H1 (cell line): ENCODE measurements at regions not wholly inside any gene's neighbourhood (a gene's known extent, or its start where the extent isn't known, plus 50 kb on each side); places are given as distances from the start of the nearest gene placed in this dataset.

ENCODE experiments used
- CTCF ChIA-PET: fragments of 300-600 bp; sonication (Branson Sonifier 250); formaldehyde crosslinking; loops from one replicate; lab custom pipeline; 2021; ENCODE audit not compliant: partially characterized antibody; lab: Charles Lee
- POLR2A ChIA-PET: fragments of 300-600 bp; sonication (Branson Sonifier 250); formaldehyde crosslinking; loops from one replicate; lab custom pipeline; 2021; ENCODE audit warnings: inconsistent platforms; ENCODE audit not compliant: partially characterized antibody; lab: Charles Lee
- DNase-seq, 2 experiments: peaks; one replicate each; pipeline versions ENCODE4 v3.0.0 to v3.0.0-alpha.2; 2010 to 2022; ENCODE audit warnings: low spot score in 2 of 2, low read depth in 1 of 2, mixed read lengths in 1 of 2
- FAIRE-seq: peaks from 2 replicates; lab custom pipeline; 2011; peaks lifted over from hg19 to GRCh38; lab: Jason Lieb, UNC
- H2AFZ ChIP-seq: 2 replicates; pipeline ENCODE4 v1.8.1; 2012; ENCODE audit warnings: low read length, inconsistent platforms
- H2AK5ac ChIP-seq: 2 replicates; pipeline ENCODE4 v1.6.1; 2013; ENCODE audit warnings: low read depth, low read length
- H2BK120ac ChIP-seq: replicated peaks from 2 replicates; pipeline ENCODE3; 2013; ENCODE audit warnings: low read depth, low read length, inconsistent platforms
- H2BK12ac ChIP-seq: 2 replicates; pipeline ENCODE4 v1.6.1; 2013; ENCODE audit warnings: low read depth, low read length
- H2BK15ac ChIP-seq: 2 replicates; pipeline ENCODE4 v1.6.1; 2013; ENCODE audit warnings: low read length
- H2BK20ac ChIP-seq: 2 replicates; pipeline ENCODE4 v1.6.1; 2013; ENCODE audit warnings: low read length
- H2BK5ac ChIP-seq: 2 replicates; pipeline ENCODE4 v1.6.1; 2013; ENCODE audit warnings: low read depth, low read length
- H3K14ac ChIP-seq: 2 replicates; pipeline ENCODE4 v1.6.1; 2013; ENCODE audit warnings: inconsistent platforms; ENCODE audit not compliant: insufficient read length
- H3K18ac ChIP-seq: 2 replicates; pipeline ENCODE4 v1.6.1; 2013; ENCODE audit warnings: low read length; ENCODE audit errors: extremely low read depth
- H3K23ac ChIP-seq: 2 replicates; pipeline ENCODE4 v1.6.1; 2013; ENCODE audit warnings: inconsistent platforms; ENCODE audit not compliant: insufficient read length
- H3K23me2 ChIP-seq: 2 replicates; pipeline ENCODE4 v1.6.1; 2013; ENCODE audit warnings: low read depth, low read length
- H3K27ac ChIP-seq: 2 replicates; pipeline ENCODE4 v1.6.1; 2011; ENCODE audit warnings: low read depth, low read length, inconsistent platforms
- H3K27me3 ChIP-seq, 4 experiments: replicated peaks in 1 of 4; 1 replicate in 1 of 4; 2 replicates in 3 of 4; pipeline versions ENCODE4 v1.6.1 to v1.8.1; 2011 to 2013; ENCODE audit warnings: low read length in 3 of 4, mild to moderate bottlenecking in 3 of 4, inconsistent platforms in 2 of 4, mixed read lengths in 2 of 4, moderate library complexity in 1 of 4; ENCODE audit not compliant: control insufficient read depth in 3 of 4, insufficient read depth in 3 of 4; ENCODE audit errors: extremely low read depth in 1 of 4
- H3K36me3 ChIP-seq, 4 experiments: 2 replicates each; pipeline versions ENCODE4 v1.6.1 to v1.8.1; 2011 to 2013; ENCODE audit warnings: mild to moderate bottlenecking in 4 of 4, low read length in 3 of 4, moderate library complexity in 2 of 4, control low read depth in 1 of 4, inconsistent platforms in 1 of 4; ENCODE audit not compliant: insufficient read depth in 4 of 4, control insufficient read depth in 2 of 4
- H3K4ac ChIP-seq: replicated peaks from 2 replicates; pipeline ENCODE3; 2013; ENCODE audit warnings: low read length, low read depth, mixed read lengths, inconsistent platforms; ENCODE audit not compliant: insufficient read length
- H3K4me1 ChIP-seq, 4 experiments: replicated peaks in 1 of 4; 1 replicate in 1 of 4; 2 replicates in 3 of 4; pipeline versions ENCODE4 v1.6.1 to v1.8.1; 2011 to 2013; ENCODE audit warnings: low read length in 3 of 4, inconsistent platforms in 2 of 4, mixed read lengths in 1 of 4; ENCODE audit not compliant: insufficient read depth in 4 of 4, control insufficient read depth in 3 of 4
- H3K4me2 ChIP-seq, 2 experiments: 2 replicates each; pipeline versions ENCODE4 v1.6.1 to v1.8.1; 2011 to 2013; ENCODE audit warnings: low read depth in 2 of 2, low read length in 2 of 2, control low read depth in 1 of 2, inconsistent platforms in 1 of 2, mild to moderate bottlenecking in 1 of 2; ENCODE audit not compliant: insufficient read depth in 1 of 2
- H3K4me3 ChIP-seq, 4 experiments: fragments of 200-600, 300-600 bp in 1 of 4; sonication (generic), shearing (Covaris generic), sonication (Bioruptor Twin) in 1 of 4; 2 replicates each; pipeline versions ENCODE4 v1.5.1 to v1.8.1; 2011 to 2016; ENCODE audit warnings: low read length in 4 of 4, low read depth in 3 of 4, control low read depth in 2 of 4, inconsistent platforms in 2 of 4, mild to moderate bottlenecking in 2 of 4, mixed read lengths in 1 of 4, moderate library complexity in 1 of 4; ENCODE audit not compliant: insufficient read depth in 2 of 4; ENCODE audit errors: extremely low read depth in 1 of 4
- H3K56ac ChIP-seq: replicated peaks from 2 replicates; pipeline ENCODE3; 2013; ENCODE audit warnings: low read depth, mild to moderate bottlenecking, mixed read lengths, low read length, inconsistent platforms; ENCODE audit not compliant: insufficient read length
- H3K79me1 ChIP-seq: 2 replicates; pipeline ENCODE4 v1.6.1; 2013; ENCODE audit warnings: low read depth, low read length, control low read depth
- H3K79me2 ChIP-seq, 2 experiments: 2 replicates each; pipeline versions ENCODE4 v1.6.1 to v1.8.1; 2012 to 2013; ENCODE audit warnings: low read length in 2 of 2, mild to moderate bottlenecking in 2 of 2, inconsistent platforms in 1 of 2; ENCODE audit not compliant: insufficient read depth in 2 of 2, control insufficient read depth in 1 of 2
- H3K9ac ChIP-seq, 4 experiments: replicated peaks in 1 of 4; 1 replicate in 1 of 4; 2 replicates in 3 of 4; pipeline versions ENCODE4 v1.6.1 to v1.8.1; 2011 to 2013; ENCODE audit warnings: low read depth in 3 of 4, low read length in 3 of 4, control low read depth in 2 of 4, mild to moderate bottlenecking in 2 of 4, moderate library complexity in 2 of 4, inconsistent platforms in 1 of 4; ENCODE audit errors: extremely low read depth in 1 of 4
- H3K9me3 ChIP-seq, 2 experiments: 2 replicates each; pipeline versions ENCODE4 v1.6.1 to v1.8.1; 2012 to 2013; ENCODE audit warnings: mild to moderate bottlenecking in 2 of 2, moderate library complexity in 2 of 2, control low read depth in 1 of 2, inconsistent platforms in 1 of 2, low read depth in 1 of 2, low read length in 1 of 2, mixed read lengths in 1 of 2; ENCODE audit not compliant: insufficient read depth in 2 of 2
- H4K20me1 ChIP-seq, 2 experiments: replicated peaks in 1 of 2; 2 replicates each; pipeline versions ENCODE3 to v1.8.1; 2011 to 2013; ENCODE audit warnings: inconsistent platforms in 2 of 2, low read length in 2 of 2, mild to moderate bottlenecking in 1 of 2; ENCODE audit not compliant: insufficient read depth in 2 of 2, control insufficient read depth in 1 of 2
- H4K5ac ChIP-seq: 2 replicates; pipeline ENCODE4 v1.6.1; 2013; ENCODE audit warnings: low read length, low read depth, mixed read lengths, inconsistent platforms; ENCODE audit not compliant: insufficient read length
- H4K8ac ChIP-seq: 2 replicates; pipeline ENCODE4 v1.8.0; 2013; ENCODE audit warnings: mild to moderate bottlenecking, moderate library complexity, low read length, inconsistent platforms; ENCODE audit not compliant: insufficient read depth; ENCODE audit errors: extremely low read depth
- H4K91ac ChIP-seq: replicated peaks from 2 replicates; pipeline ENCODE3; 2013; ENCODE audit warnings: low read length, mixed read lengths, inconsistent platforms; ENCODE audit not compliant: insufficient read length
- CREB1 ChIP-seq: IDR thresholded peaks from 2 replicates; pipeline ENCODE4 v1.6.1; 2012; ENCODE audit warnings: inconsistent platforms
- FOSL1 ChIP-seq: IDR thresholded peaks from 2 replicates; pipeline ENCODE4 v1.6.1; 2011; ENCODE audit warnings: mild to moderate bottlenecking, low read depth, low read length, moderate library complexity; ENCODE audit not compliant: insufficient read depth
- KDM4A ChIP-seq: IDR thresholded peaks from one replicate; pipeline ENCODE4 v1.7.1; 2012; ENCODE audit warnings: low read depth, mild to moderate bottlenecking, moderate library complexity, low read length, inconsistent platforms; ENCODE audit not compliant: severe bottlenecking
- KDM5A ChIP-seq: fragments of 200-600 bp; IDR thresholded peaks from 2 replicates; pipeline ENCODE4 v1.7.1; 2012; ENCODE audit warnings: mild to moderate bottlenecking, low read length, inconsistent platforms, mixed read lengths
- PHF8 ChIP-seq: fragments of 200-600 bp; sonication (generic); conservative IDR thresholded peaks from 2 replicates; pipeline ENCODE4 v1.7.1; 2012; ENCODE audit warnings: low read depth, mild to moderate bottlenecking, inconsistent platforms, low read length, moderate library complexity
- POU5F1 ChIP-seq: IDR thresholded peaks from 2 replicates; pipeline ENCODE4 v1.6.1; 2011; ENCODE audit warnings: low read depth, mild to moderate bottlenecking, low read length, moderate library complexity
- SP1 ChIP-seq: IDR thresholded peaks from 2 replicates; pipeline ENCODE4 v1.6.1; 2011; ENCODE audit warnings: low read depth, low read length
- YY1 ChIP-seq: IDR thresholded peaks from 2 replicates; pipeline ENCODE4 v1.6.1; 2011; ENCODE audit warnings: low read depth, mild to moderate bottlenecking, low read length
- ZNF274 ChIP-seq: IDR thresholded peaks from 2 replicates; pipeline ENCODE4 v1.7.0; 2012; ENCODE audit warnings: low read length, borderline replicate concordance; ENCODE audit errors: extremely low read depth
- WGBS, 2 experiments: shearing (Covaris generic) in 1 of 2; methylation state at CpG; one replicate each; pipeline versions ENCODE4 v1.1.6 to v1.1.7; 2013 to 2015; ENCODE audit warnings: low lambda C conversion rate in 2 of 2, mixed read lengths in 2 of 2, inconsistent platforms in 1 of 2, low coverage in 1 of 2, missing lambda C conversion rate in 1 of 2; ENCODE audit not compliant: insufficient replicate concordance in 2 of 2, insufficient coverage in 1 of 2, insufficient read length in 1 of 2; ENCODE audit errors: extremely low coverage in 1 of 2, missing lambda C conversion rate in 1 of 2; 5-methylcytosine and 5-hydroxymethylcytosine counted together
- TF ChIP-seq, protein P1 (sequence below): IDR thresholded peaks from 2 replicates; pipeline ENCODE4 v1.6.1; 2012; ENCODE audit warnings: inconsistent platforms

DNA sequence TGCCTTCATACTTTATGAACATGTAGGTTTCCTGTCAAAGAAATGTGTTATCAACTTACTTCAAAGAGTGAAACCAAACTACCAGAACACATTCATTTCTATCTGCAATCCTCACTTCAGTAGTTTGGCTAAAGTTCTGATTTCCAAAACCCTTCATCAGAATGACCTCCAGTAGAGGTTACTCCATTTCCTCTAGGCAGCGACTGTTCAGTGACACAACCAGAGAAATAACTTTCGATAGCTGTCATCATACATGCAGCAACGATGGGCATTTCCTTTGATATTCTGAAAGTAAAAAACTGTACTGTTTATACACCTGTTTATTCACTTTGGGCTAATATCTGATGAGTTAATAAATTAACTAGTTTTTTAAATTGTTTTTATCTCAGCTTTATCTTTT, 532.5 kb upstream of the IZUMO3 start:
- no peak overlapping the region for H4K5ac ChIP-seq
- peaks cover 10 to 11% of the 10 kb centered on the region in 2 experiments for H3K9me3 ChIP-seq
- POLR2A ChIA-PET = no interaction called here
- H3K23me2 ChIP-seq = no peaks in the 10 kb centered on the region
- H3K56ac ChIP-seq = no peak overlapping the region
- FAIRE-seq (no peak), DNase-seq (no peak)
- H3K4ac ChIP-seq = no peak overlapping the region
- H2BK120ac ChIP-seq = no peak overlapping the region
- H3K23ac ChIP-seq = no peak overlapping the region
- H3K79me1 ChIP-seq = no peaks in the 10 kb centered on the region
- no peaks in the 10 kb centered on the region; a peak in 1 of 8 replicates for H3K36me3 ChIP-seq
- TF ChIP-seq YY1 (no peak), SP1 (no peak), ZNF274 (no peak), POU5F1 (no peak), CREB1 (no peak), KDM4A (no peak), FOSL1 (no peak), PHF8 (no peak), KDM5A (no peak)
- TF ChIP-seq, protein P1, sequence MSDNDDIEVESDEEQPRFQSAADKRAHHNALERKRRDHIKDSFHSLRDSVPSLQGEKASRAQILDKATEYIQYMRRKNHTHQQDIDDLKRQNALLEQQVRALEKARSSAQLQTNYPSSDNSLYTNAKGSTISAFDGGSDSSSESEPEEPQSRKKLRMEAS = no peak
- H2BK20ac ChIP-seq = no peak overlapping the region
- H4K91ac ChIP-seq = no peak overlapping the region
- no peak overlapping the region for H3K27ac ChIP-seq
- H2BK5ac ChIP-seq = no peak overlapping the region
- H3K18ac ChIP-seq = no peak overlapping the region
- no peak overlapping the region for H2BK12ac ChIP-seq
- WGBS, 2 experiments = 95% methylated on average over 3 of the region's 3 CpGs; no CpG with 5 or more reads in 1 of the 2 experiments
- no peaks in the 10 kb centered on the region for H3K79me2 ChIP-seq
- H3K4me1 ChIP-seq = no peaks in the 10 kb centered on the region
- H2BK15ac ChIP-seq = no peak overlapping the region
- H2AK5ac ChIP-seq = no peak overlapping the region
- H3K9ac ChIP-seq = no peak overlapping the region
- no peak overlapping the region for H3K4me2 ChIP-seq
- H4K8ac ChIP-seq = no peak overlapping the region
- no peak overlapping the region for H3K14ac ChIP-seq
- H3K4me3 ChIP-seq = no peak overlapping the region
- no peaks in the 10 kb centered on the region for H3K27me3 ChIP-seq
- no peak overlapping the region for H2AFZ ChIP-seq
- no peaks in the 10 kb centered on the region for H4K20me1 ChIP-seq
- CTCF ChIA-PET = no interaction called here
